ENCODE measurements at regions not wholly inside any gene's neighbourhood (a gene's known extent, or its start where the extent isn't known, plus 50 kb on each side); places are given as distances from the start of the nearest gene placed in this dataset.

DNA sequence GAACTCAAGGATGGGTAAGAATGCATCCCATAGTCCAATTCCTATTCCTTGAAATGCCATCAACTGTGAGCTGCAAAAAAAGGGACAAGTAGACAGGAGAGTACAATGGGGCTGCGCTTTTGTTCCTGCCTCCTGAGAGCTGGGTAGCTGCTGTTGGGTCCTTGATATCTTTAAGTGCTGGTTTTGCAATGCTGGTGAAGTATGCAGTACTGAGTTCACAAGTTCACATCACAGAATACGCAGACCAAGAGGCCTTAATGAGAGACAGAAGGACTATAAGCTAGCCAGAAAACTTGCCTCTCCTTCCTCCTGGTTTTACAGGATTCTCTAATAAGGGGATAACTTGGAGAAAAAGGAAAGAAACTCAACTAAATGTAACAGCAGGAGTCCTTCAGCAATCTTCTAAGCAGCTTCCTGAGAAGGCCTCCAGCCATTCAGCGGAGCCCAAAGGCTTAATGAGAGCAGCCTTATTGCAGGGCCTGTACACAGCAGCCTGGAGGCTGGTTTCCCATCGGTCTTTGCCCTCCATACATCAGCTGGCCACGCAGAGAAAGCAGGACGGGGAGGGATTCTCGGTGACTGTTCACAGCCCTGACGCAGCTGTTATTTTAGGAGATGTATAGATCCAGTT lies 293.1 kb downstream of the CDCA7 start:
- DNase-seq (ENCODE audit: low read depth) = no peak

DNA sequence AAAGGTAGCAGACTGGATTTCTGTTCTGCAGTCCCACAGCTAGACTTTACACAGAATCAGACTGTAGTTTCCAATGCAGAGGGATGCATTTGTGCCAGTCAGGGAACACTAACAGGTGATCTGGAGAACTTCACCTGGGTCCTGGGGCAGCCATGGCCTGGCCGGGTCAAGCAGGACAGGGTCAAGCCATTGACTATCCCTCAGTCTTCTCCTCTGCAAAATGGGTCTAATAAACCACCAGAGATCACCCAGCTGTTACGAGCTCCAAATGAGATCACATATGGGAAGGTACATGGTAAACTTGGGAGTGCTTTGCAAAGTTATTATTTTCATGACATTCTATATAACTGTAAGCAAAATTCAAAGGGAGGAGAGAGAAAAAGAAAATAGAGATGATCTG lies 294.1 kb downstream of the CDCA7 start:
- no peak for DNase-seq (ENCODE audit: low read depth)

DNA sequence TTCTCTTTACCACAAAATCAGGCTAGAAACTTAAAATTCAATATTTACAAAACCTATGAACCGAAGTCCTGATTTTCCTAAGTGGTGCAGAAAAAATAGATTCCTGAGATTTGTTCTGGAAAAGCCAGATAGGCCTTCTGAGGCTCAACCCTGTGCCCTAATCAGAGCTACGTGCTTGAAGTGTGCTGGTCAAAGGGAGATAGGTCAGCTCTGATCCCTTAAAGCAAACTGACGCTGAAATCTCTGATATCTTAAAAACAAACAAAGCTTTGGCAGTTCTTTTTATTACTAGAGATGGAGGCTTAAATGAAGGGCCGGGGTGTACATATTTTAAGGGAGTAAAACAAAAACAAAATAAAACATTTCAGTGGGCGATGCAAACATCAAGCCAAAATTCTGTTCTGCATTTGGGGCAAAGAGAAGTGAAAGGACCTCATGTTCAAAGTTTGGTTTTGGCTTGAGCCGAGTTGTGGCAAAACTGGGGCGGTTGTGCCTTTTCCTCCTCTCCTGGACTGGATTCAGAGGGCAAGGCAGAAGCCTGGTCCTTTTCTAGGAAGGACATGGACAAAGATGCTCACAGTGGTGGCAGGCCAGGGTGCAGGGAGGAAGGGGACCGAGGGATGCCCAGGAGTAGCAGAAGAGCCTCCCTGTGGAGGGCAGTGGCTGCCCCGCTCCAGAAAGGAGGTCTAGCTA lies 295.0 kb downstream of the CDCA7 start:
- DNase-seq (ENCODE audit: low read depth) = no peak

DNA sequence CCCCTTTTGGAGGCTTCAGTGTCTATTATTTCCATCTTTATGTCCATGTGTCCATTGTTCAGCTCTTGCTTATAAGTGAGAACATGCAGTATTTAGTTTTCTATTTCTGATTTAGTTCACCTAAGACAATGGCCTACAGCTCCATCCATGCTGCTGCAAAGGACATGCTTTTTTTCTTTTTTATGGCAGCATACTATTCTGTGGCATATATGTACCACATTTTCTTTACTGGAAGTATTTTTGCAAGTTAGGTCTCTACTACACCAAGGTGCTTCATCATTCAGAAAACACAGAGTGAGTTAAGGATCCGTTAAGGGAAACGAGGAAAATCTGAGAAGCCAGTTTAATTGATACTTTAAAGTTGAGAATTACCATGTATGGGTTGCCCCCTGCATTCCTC lies 297.2 kb downstream of the CDCA7 start:
- DNase-seq (ENCODE audit: low read depth) = no peak

DNA sequence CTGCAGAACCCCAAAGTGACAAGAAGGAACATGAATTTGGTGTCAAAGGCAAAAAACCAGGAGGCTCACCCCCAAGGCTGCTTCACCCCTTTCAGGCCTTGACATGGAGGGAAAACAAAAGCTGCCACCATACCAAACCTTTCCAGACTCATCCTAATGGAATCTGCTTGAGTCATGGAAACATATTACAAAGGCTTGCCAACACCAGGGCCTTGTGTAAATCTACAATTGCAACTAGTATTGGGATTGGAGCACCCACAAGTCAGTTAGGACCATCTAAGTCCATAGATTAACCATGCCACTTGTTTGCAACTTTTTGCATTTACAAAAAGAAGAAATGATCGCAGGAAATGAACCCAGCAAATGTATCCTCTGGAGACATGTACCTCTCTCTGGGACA lies 297.6 kb downstream of the CDCA7 start:
- no peak for DNase-seq (ENCODE audit: low read depth)

DNA sequence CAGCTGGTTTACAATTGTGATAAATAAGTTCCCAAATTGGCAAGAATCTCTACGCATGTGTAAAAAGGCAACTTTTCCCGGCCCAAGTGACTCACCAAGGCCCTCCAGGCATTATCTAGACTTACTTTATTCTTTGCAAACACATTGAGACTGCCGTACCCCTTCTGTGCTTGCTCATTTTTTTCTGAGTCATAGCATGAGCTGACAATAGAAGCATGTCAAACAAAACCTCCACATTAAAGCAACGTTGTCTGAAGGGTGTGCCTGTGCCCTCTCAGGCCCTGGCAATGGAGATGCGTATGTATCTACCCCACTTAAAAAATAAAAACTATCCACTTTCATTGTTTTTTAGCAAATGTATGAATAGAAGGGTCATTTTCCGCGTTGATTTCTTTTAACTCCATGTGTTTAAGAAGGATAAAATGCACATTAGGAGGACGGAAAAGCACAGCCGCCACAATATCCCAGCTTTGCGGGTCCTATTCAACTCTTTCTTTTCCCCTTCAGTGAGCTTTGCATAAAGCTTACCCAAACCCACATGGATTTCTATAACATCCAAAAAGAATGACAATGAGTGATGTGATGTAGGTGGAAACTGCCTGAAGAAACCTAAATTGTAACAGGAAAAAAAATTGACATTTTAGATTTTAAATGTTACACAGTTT lies 298.2 kb downstream of the CDCA7 start:
- DNase-seq (ENCODE audit: low read depth) = no peak

DNA sequence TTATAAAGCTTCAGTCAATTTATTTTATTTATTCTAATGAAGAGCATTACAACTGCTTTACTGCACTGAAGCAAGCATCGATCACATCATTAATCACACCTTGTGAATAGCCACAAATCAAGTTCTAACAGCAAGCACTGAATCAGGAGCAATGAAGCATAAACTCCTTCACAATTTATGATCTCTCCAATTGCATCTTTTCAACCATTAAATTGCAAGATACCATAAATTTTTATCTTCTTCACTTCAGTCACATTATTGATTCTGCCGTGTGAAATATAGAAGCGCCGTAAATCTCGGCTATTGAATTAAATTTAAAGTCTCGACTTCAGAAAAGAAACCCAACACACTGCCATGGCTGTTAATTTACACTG lies 298.7 kb downstream of the CDCA7 start:
- DNase-seq (ENCODE audit: low read depth) = no peak

DNA sequence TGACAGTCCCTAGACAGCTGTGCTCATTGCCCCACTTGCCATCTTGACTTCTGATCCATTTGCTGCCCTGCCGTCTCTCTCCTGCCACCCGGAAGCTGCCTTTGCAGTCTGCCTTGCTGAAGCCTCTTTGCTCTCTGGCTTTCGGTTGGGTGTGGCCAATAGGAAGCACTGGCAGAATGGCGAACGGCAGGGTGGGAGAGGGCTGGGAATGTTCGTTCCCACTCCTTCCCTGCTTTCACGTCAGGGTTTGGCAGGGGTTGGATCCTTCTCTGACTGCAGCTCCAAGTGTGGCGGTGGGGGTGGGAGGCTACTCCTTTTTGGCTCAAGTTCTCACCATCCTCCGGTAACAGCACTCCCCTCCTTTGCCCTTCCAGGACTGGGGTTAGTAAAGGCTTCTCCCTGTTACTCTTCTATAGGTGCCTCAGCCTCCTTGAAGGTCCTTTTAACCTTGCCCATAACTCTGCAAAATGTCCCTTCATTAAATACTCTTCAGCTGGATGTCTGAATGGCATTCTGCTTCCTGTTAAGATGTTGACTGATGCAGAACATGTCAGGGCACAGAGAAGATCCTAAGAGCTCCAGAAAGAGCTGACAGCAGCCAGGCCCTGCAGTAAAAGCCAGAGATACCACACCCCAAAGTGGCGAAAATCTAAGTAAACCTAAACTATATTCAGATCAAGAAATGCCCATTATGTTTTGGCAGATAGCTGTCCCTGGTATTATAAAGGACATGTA lies 299.7 kb downstream of the CDCA7 start:
- no peak for DNase-seq (ENCODE audit: low read depth)

DNA sequence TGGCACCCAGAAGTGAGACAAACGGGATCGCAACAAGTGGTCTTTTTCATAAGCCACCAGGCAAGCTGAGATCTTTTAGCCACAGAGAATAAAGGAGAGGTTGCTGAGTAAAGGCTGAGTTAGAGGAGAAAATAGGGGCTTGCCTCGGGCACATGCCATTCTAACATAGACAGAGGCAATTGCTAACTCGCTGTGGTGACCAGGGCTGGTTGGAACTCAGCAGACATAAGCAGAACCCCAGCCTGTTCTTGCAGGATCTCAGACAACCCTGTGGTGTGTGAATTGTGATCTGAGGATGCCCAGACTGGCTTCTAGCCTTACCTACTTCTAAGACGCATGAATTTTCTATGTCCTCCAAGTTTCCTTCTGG lies 300.2 kb downstream of the CDCA7 start:
- DNase-seq (ENCODE audit: low read depth) = no peak

DNA sequence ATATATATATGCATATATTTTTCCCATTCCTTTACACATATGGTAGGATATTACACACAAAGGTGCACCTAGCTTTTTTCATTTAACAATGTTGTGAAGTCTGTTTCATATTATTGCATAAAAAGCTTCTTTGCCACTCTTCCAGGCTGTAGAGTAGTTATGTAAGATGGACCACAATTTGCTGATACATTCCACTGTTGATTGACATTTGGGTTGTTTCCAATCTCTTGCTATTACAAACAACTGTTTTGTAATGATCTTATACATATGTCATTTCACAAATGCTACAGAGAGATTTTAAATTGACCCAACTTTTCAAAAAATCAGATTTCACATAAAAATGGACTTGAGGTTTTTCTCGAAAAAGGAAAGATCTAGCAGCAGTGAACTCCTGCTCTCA lies 301.4 kb downstream of the CDCA7 start:
- no peak for DNase-seq (ENCODE audit: low read depth)

DNA sequence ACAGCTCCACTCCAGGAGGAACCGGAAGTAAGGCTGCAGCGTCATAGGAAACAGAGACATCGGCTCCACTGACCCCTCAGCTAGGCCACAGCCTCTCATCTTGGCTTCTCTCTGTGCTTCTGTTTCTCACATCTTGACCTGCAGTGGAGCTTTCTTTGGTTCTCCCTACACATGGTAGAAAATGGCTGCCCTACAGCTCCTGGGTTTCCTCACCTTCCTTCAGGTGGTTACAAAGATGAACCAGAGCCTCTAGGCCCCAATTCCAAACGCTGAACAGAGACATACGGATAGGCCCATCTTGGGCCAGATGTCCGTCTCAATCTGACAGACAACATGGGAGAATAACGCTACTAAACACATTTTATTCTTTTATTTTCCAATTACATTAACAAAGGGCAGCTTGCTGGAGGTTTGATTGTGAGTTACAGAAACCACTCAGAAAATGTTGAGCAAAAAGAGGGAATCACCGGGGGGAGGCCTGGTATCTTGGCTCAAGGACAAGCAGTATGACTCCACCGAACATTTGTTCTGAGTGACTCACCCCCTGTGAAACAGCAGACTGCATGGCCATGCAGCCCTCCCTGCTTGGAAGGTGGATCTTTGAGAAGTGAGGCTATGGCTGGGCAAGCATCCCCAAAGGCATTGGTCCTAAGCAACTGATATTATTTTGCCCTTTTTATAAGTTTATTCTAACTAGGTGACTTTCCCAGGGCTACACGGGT lies 303.5 kb downstream of the CDCA7 start:
- no peak for DNase-seq (ENCODE audit: low read depth)

DNA sequence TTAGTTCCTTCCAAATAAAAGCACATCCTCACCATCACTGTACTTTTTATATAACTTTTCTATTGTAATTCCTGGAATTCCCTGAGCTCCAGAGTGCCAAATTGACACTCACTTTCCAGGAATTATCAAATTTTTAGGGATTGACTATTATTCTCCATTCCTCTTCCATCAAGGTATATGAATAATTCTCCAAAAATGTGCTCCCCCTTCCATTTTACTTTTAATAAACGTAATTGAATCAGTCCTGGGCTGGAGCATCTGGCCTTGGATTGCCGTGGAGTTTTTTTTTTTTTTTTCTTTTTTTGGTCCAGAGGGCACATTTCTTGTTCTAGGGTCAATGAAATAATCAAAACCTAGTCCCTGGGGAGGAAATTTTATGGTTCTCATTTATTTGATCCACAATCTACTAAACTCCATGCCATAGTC lies 304.3 kb downstream of the CDCA7 start:
- no peak for DNase-seq (ENCODE audit: low read depth)

DNA sequence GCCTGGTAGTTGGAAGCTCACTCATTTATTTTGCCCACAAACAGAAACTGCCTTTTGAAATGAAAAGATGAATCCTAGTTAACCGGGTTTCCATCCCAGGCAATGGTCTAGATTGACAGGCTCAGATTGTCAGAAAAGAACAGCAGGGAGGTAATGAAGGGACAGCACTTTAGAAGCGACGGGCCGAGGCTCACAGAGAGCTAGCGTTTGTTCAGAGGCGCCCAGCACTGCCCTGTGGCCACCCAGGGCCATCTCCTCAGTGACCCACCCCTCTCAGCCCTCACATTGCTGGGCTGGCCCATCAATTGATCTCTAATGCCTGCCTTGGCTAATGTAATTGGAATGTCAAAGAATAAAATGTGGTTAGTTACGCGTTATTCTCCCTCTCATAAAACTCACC lies 304.8 kb downstream of the CDCA7 start:
- DNase-seq (ENCODE audit: low read depth) = no peak

DNA sequence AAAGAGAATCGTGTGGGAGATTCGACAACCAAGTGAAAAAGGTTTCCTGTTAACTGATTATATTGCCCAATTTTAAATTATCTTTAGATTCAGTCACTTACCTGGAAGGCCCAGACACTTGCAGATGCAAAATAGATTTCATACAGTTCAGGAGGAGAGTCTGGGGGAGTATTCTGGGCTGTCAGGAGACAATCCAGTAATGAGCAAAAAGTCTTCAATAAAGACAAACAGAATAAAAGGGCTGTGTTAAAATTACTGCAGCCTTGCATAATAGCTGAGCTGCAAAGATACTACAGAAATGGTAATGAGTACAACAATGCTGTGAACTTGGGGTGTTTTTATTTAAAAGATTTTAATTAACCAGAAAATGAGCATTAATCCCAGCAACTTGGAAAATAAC lies 303.6 kb downstream of the SP3 start:
- no peak for DNase-seq (ENCODE audit: low read depth)

DNA sequence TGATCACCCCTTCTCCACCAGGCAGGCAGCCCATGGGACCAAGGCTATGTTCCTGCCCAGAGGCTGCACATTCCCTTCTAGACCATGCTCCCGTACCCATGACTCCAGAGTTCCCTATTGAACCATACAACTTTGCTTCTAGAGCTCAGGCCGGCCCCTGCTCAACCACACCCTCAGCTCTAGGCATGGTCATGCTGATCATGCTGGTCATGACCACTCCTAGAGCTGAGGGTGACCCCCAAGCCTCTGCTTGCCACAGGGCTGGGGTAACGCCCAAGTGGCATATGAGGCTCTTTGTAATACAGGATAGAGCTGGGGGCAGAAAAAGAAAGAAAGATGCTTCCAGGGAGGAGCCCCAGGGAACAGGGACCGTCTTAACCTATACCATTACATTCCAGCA lies 301.8 kb downstream of the SP3 start:
- DNase-seq (ENCODE audit: low read depth) = no peak

DNA sequence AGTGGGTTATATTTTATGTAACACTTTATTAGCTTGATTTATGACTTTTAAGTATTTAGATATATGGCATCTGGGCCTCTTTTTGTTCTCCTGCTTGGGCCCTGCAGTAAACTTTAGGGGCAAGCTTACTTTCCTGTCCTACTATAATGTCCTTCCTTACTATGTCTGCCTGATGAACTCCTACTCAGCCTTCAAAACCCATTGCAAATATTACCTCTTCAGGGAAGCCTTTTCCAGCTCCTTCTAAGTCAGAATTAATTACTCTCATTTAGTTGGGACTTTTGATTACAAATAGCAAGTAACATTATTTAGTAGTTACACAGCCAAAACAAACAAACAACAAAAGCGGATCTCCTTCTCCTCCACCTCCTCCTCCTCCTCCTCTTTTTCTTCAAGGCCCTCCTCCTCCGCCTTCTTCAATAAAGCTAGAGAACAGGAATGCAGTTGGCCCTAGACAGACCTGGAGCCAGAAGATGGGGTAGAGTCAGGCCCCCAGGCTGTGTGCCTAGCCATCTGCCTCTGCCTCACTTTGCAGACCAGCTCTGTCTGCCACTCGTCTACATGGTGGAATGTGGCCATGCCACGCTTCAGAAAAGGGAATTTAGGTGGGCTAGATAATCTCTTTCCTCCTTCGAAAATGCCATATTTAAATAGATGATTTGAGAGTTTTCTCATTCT lies 301.2 kb downstream of the SP3 start:
- DNase-seq (ENCODE audit: low read depth) = no peak

DNA sequence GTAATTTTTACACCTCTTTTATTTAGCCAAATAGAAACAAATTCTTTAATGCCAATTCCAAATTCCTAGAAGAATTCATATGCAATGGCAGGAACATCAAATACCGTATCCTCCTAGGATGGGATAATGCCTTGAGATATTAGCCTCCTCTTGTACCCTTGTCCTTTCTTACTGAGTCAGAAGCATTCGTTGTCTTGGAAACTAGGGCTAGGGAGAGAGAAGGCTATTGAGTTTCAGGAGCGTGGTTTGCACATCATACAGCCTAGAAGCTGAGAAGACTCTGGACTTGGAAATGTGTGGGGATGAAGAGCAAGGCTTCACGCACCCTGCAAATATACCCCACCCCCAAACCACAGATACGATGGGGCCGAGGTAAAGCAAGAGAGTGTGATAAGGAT lies 300.7 kb downstream of the SP3 start:
- DNase-seq (ENCODE audit: low read depth) = no peak

DNA sequence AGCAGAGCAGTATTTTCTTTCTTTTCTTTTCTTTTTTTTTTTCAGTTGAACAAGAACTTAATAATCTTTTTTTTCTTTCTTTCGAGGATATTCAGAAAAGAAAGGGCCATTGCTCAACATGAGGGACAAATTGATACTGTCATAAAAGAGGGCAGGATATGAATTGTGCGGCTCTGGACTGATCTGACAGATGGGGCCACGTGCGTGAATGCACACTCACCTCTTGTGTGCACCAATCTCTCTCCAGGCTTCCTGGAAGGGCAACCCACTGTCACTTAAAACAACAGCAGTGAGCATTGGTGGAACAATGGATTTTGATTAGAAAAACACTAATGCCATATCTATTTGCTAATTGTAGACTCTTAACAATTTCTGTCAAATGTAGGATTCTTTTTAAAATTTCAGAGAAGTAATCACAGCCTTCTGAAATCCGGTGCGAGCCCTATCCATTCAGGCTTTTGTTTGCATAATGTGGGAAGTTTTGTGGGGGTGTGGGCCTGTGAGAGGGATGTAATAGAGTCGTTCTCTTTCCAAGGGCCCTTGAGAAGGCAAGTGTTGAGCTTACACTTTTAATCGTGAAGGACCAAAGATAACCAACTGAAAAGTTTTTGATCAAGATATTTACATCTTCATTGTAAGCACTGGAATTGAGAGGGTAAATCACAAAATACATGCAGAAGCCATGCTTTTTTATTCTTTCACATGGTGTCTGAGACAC lies 298.8 kb downstream of the SP3 start:
- no peak for DNase-seq (ENCODE audit: low read depth)

DNA sequence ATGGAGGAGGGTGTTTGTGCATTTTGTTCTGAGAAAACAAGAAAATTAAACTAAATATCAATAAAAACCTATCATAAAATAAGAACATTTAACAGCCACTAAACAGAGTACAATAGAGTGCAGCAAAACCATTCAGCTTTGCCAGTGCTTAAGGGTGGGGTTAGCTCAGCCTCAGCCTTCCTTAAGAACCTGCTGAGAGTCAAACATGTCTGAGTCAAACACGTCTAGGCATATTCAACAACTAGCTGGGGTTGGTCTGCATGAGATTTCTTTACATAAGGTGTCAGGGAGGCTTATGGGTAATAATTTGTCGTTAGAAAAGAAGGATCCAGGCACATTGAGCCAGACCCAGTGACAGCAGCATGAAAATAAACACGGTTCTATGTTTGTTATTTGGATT lies 298.2 kb downstream of the SP3 start:
- no peak for DNase-seq (ENCODE audit: low read depth)

DNA sequence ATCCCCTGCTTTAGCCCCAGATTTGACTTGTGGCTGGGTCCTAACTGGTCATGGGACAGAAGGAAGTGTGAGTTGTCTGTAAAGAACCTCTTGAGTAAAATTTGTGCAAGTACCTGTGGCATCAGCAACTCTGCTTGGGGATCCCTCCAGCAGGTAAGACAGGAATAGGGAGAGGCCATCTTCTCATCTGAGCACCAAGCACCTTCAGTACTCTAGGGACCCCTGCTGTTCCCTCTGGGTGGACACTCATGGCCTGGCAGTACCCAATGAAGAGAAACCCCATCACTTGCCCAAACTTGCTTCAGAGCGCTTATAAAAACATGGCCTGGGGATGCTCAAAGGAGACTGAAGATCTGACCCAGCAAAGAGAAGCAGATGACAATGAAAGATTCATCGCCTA lies 297.8 kb downstream of the SP3 start:
- DNase-seq (ENCODE audit: low read depth) = no peak

DNA sequence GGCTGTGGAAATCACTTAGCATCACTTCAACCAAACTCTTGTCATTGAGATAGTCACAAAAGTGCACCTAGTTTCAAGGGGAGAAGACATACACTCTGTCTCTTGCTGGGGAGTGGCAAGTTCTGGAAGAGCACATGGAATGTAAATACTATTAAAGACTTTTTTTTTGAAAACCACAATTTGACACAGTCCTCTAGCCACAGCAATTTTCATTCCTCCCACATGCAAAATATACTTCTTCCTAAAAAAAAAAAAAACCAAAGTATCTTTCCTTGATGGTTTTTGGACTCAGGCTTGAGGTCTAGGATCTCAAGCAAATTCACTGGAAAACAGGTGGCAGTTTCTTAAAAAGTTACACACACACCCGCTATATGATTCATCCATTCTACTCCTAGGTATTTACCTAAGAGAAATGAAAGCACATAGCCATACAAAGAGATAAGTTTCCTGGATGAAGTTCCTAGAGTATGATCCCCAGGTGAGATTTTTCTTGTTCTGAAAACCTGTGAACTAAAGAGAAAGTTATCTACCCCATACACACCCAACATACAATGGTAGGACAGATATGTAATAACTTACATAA lies 295.8 kb downstream of the SP3 start:
- DNase-seq (ENCODE audit: low read depth) = no peak
